A673 (cell line): ENCODE measurements at regions not wholly inside any gene's neighbourhood (a gene's known extent, or its start where the extent isn't known, plus 50 kb on each side); places are given as distances from the start of the nearest gene placed in this dataset.

Experiments
- BruUV-seq: library from RNA; stranded (reverse); fragments of 400-500 nt; replicated peaks from 2 replicates; lab custom pipeline; 2021; lab: Mats Ljungman, UMichigan
- CTCF ChIA-PET: fragments of 300-600 bp; sonication (Branson Sonifier 250); formaldehyde crosslinking; loops from one replicate; lab custom pipeline; 2022; ENCODE audit warnings: antibody characterized with exemption; lab: Charles Lee
- POLR2A ChIA-PET: fragments of 300-600 bp; sonication (Branson Sonifier 250); formaldehyde crosslinking; loops from one replicate; lab custom pipeline; 2022; ENCODE audit warnings: antibody characterized with exemption; ENCODE audit not compliant: low non-redundant PET; lab: Charles Lee
- DNase-seq: peaks from one replicate; pipeline ENCODE4 v3.0.0-alpha.2; 2015; ENCODE audit warnings: low spot score
- H3K27ac ChIP-seq: fragments of 200-600 bp; sonication (generic); 2 replicates; pipeline ENCODE4 v1.5.1; 2016; ENCODE audit warnings: mixed run types, low read depth, mild to moderate bottlenecking, mixed read lengths, antibody characterized with exemption, low read length; ENCODE audit not compliant: poor library complexity, severe bottlenecking
- H3K27me3 ChIP-seq: fragments of 200-600 bp; sonication (generic); replicated peaks from 2 replicates; pipeline ENCODE4 v1.6.1; 2017; ENCODE audit warnings: mixed run types, low read depth, mild to moderate bottlenecking, mixed read lengths, antibody characterized with exemption, low read length; ENCODE audit not compliant: insufficient read depth, poor library complexity
- H3K36me3 ChIP-seq: fragments of 200-600 bp; sonication (generic); 2 replicates; pipeline ENCODE4 v1.6.1; 2016; ENCODE audit warnings: mixed run types, mild to moderate bottlenecking, mixed read lengths, antibody characterized with exemption, low read length; ENCODE audit not compliant: insufficient read depth, poor library complexity, severe bottlenecking
- H3K4me1 ChIP-seq: fragments of 200-600 bp; sonication (generic); 2 replicates; pipeline ENCODE4 v1.6.1; 2017; ENCODE audit warnings: mixed run types, mild to moderate bottlenecking, mixed read lengths, antibody characterized with exemption, low read length; ENCODE audit not compliant: insufficient read depth, poor library complexity, severe bottlenecking
- H3K4me3 ChIP-seq: fragments of 200-600 bp; sonication (generic); 2 replicates; pipeline ENCODE4 v1.5.1; 2016; ENCODE audit warnings: low read depth, mixed run types, mild to moderate bottlenecking, mixed read lengths, low read length; ENCODE audit not compliant: poor library complexity, severe bottlenecking
- H3K9me3 ChIP-seq: fragments of 200-600 bp; sonication (generic); 2 replicates; pipeline ENCODE4 v1.6.1; 2016; ENCODE audit warnings: mixed run types, low read depth, mild to moderate bottlenecking, mixed read lengths, antibody characterized with exemption, low read length; ENCODE audit not compliant: poor library complexity, severe bottlenecking
- CTCF ChIP-seq: fragments of 300-800, 200-600 bp; sonication (generic); conservative IDR thresholded peaks from 2 replicates; pipeline ENCODE4 v1.5.1; 2017; ENCODE audit warnings: low read depth, mild to moderate bottlenecking, antibody characterized with exemption, low read length, moderate library complexity, mixed read lengths
- EZH2 ChIP-seq: fragments of 200-600 bp; sonication (generic); IDR thresholded peaks from 2 replicates; pipeline ENCODE4 v1.6.1; 2017; ENCODE audit warnings: borderline replicate concordance, low read depth, mild to moderate bottlenecking, mixed read lengths, antibody characterized with exemption, low read length; ENCODE audit not compliant: poor library complexity, severe bottlenecking
- intact Hi-C: fragments of 100-400 bp; cut with micrococcal nuclease; formaldehyde crosslinking; loops from one replicate; pipeline ENCODE4 v1.10.0; 2022; ENCODE audit not compliant: unreplicated experiment

- H3K9me3 ChIP-seq: no peaks in the 10 kb centered on the region
- TF ChIP-seq EZH2 (no peak), CTCF (no peak)
- no TSS peak for BruUV-seq
- no peaks in the 10 kb centered on the region for H3K4me1 ChIP-seq
- H3K27ac ChIP-seq: no peak overlapping the region
- intact Hi-C loops: no loop called here
- no peak for DNase-seq
- H3K4me3 ChIP-seq: no peak overlapping the region
- POLR2A ChIA-PET: no interaction called here
- CTCF ChIA-PET: no interaction called here
- no peaks in the 10 kb centered on the region for H3K36me3 ChIP-seq
- H3K27me3 ChIP-seq: peaks cover 3% of the 10 kb centered on the region
Observed at GRCh38 chr11:92728628-92729027, 240.8 kb upstream of the MTNR1B start.

DNA sequence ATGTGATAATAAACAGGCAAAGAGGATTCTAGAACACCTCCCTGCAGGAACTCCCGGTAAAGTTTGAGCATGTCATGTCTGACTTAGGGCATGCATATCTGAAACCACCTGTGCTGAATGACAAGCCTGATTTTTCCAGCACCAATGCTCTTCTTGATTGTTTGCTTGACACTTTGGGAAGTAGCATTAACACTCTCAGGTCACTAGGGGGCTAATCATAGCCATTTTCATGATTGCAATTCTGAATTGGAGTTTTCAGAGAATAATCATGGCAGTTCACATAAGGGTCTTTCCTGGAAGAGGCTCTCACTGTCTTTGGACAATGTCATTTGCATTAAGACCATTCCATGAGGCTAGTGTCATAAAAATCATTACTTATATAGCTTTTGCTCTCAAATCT, 234.4 kb upstream of the MTNR1B start:
- no TSS peak for BruUV-seq
- POLR2A ChIA-PET: no interaction called here
- intact Hi-C loops: no loop called here

GRCh38 chr11:92738276-92738675, 231.2 kb upstream of the MTNR1B start:
- no peak overlapping the region for H3K4me3 ChIP-seq
- H3K36me3 ChIP-seq: no peaks in the 10 kb centered on the region
- POLR2A ChIA-PET: no interaction called here
- CTCF ChIA-PET: no interaction called here
- intact Hi-C loops: no loop called here
- DNase-seq: no peak
- BruUV-seq: no TSS peak
- H3K4me1 ChIP-seq: peaks cover 8% of the 10 kb centered on the region
- H3K27me3 ChIP-seq: no peaks in the 10 kb centered on the region
- TF ChIP-seq CTCF (no peak), EZH2 (no peak)
- H3K27ac ChIP-seq: no peak overlapping the region
- H3K9me3 ChIP-seq: no peaks in the 10 kb centered on the region

More for the DNA sequence above, 234.4 kb upstream of the MTNR1B start:
- peaks cover 8% of the 10 kb centered on the region for H3K4me1 ChIP-seq
- TF ChIP-seq CTCF (peak; percentile 58), EZH2 (no peak)
- no peak overlapping the region for H3K4me3 ChIP-seq
- peaks cover 3% of the 10 kb centered on the region for H3K27me3 ChIP-seq
- H3K27ac ChIP-seq: no peak overlapping the region
- DNase-seq: peak; percentile 46
- CTCF ChIA-PET: interaction anchor here (0.7 kb wide), 1 partner anchor 151 kb away, joined by 3 read pairs; no protein-coding TSS in a partner anchor
- no peaks in the 10 kb centered on the region for H3K9me3 ChIP-seq
- no peaks in the 10 kb centered on the region for H3K36me3 ChIP-seq
